ENCODE measurements at regions not wholly inside any gene's neighbourhood (a gene's known extent, or its start where the extent isn't known, plus 50 kb on each side); places are given as distances from the start of the nearest gene placed in this dataset.
"Not testable (repeated sequence)": the region's sequence is repeated elsewhere in the genome, so short reads cannot be mapped to it uniquely, and the experiment has no call there.

DNA sequence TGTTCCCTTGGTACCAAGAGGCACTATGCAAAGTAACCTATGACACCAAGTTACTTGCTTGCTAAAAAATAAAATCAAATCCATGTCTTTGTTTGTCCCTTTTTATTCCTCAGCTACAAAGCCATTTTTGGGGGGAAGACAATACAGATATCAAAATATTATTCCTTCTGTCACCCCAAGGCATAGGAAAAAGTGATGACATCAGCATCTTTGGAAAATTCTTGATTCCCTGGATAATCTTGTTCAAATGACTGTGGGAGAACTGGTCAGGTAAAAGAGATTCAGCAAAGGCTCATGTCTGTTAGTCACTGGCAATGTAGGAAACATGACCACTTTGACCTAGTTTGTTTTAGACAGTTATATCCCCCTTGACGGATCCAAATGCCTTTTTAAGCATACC, 373.1 kb downstream of the MAT2B start:
- no peak for DNase-seq

DNA sequence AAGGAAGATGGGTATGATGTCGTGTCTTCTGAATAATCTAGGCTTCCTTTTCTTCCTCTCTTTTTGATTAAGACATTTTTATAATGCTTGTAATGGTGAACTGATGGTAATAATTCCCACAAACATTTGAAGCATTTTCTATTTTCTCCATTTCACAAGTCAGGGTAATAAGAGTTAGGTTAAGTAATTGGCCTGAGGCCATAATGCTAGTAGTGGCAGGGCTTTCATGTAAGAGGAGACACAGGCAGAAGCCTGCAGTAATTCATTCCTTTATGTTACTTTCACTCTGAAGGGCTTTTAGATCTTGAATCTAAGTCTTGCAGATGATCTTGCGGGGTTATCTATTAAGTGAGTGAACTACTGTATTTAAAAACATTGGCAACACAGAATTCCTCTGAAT, 374.9 kb downstream of the MAT2B start:
- peak in 1 of 3 donors; percentile 58 for DNase-seq

DNA sequence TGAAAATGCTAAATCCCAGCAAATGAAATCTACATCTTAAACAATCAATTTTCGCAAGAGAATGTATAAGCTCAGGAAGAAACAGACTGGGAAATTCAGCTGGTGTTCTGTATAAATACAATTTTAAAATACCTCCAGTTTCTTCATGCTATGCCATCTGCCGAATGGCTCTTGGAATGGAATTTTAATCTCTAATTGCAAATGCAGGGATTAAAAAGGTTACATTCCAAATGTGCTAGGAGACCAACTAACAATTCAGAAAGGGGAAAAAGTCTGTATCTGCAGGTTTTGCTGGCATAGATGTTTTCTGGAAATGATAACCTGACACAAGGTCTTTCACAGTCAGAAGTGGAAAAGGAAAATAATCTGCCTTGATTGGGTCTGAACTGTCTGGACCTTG, 379.7 kb downstream of the MAT2B start:
- DNase-seq = no peak

DNA sequence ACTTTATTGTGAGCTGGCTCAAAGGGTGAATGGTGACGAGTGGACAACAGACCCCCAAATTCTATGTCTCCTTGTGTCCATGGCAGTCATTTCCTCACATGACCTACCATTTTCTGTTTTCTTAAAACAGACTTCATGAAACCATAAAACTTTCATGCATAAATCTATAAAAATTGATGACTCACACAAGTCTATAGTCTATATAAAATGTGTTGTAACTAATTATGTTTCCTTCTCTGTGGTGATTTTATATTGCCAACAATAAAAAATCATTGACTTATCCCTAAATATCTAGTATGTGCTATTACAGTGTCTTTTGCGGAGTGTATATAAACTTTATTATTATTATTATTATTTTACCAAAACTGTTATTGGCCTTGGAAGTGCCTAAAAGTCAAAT, 382.4 kb downstream of the MAT2B start:
- DNase-seq = no peak

DNA sequence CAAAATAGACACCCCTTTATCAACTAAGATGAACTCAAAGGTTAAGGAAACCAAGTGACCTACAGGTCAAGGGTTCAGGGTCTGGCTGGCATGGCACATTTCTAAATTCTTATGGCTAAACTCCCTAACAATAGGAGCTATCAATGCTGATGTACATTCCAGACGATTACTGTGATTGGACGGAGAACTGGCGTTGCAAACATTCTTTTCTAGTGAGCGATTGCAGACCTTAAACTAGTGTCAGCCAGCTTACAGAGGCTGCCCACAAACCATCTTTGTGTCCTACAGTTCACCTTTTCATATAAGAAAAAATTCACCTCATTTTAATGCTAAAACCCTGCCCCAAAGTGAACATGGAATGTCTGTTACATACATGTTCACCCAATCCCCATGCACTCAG, 382.9 kb downstream of the MAT2B start:
- DNase-seq = no peak

DNA sequence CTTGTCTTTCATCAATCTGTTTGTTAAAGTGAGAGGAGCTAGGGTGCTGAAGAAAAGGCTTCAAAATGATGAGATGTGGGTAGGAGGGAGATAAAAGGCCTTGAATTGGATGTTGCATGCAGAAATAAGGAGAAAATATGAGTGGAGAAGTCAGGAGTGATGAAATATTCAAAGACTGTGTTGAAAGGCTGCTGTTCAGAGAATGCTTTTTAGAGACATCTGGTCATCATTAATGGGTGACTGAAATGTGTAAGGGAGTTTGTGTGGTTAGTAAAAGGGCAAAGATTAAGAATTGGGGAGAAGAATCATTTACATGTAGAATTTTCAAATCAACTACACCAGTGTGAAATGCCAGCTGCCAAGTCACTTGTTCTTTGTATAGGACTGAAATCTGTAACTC, 383.9 kb downstream of the MAT2B start:
- DNase-seq = peak in 1 of 3 donors; percentile 79

DNA sequence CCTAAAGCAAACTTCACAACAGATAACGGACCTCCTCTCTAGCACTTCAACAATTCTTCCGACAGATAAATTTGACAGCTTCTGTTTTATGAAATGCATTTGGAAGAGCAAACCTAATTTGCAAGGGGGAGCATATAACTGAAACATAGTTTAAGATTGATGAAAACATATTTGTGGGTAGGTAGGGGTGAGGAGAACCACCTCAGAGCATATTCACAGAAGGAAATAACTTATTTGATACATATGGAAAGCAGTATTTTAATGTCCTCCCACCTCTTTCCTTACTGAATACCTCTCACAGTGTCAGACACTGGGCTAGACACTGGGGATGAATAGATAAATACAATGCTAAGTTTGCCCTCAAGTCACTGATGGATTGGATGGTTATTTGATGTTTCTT, 384.8 kb downstream of the MAT2B start:
- DNase-seq = peak in 1 of 3 donors; percentile 22

DNA sequence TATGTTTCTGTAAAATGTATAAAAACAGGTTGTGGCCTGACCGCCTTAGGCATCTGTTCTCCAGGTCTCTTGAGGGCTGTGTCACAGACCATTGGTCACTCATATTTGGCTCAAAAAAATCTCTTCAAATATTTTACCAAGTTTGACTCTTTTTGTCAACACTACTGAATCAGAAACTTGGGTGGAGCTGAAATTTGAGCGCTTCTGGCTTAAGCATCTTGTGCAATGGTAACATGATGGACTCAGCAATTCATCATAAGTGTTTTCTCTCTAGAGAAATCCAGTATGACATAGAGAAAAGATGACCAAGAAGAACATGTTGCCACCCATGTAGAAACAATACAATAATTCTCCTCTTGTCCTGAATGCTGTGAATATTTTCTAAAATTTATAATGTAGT, 387.9 kb downstream of the MAT2B start:
- peak in 1 of 3 donors; percentile 20 for DNase-seq

DNA sequence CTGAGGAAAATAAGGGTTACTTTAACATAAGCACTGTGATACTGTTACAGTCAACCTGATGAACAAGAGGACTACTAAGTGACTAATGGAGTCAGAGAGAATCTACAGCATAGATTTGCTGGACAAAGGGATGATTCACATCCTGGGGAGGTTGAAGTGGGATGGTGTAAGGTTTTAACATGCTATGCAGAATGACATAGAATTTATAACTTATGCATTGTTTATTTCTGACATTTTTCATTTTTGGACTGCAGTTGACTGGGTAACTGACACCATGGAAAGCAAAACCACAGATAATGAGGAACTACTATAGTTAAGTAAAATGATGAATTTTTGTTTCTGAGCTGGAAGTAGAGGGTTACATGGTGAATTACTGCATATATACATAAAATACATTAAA, 389.2 kb downstream of the MAT2B start:
- DNase-seq = peak in 1 of 3 donors; percentile 70

DNA sequence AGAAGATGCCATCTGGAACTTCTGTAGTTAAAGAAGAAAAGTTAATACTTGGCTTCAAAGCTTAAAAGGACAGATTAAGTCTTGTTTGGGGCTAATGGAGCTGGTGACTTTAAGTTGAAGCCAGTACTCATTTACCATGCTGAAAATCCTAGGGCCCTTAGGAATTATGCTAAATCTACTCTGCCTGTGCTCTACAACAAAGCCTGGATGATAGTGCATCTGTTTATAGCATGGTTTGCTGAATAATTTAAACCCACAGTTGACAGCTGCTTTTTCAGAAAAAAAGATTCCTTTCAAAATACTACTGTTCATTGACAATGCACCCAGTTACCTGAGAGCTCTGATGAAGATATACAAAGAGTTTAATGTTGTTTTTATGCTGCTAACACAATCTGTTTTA, 393.5 kb downstream of the MAT2B start:
- DNase-seq = no peak

DNA sequence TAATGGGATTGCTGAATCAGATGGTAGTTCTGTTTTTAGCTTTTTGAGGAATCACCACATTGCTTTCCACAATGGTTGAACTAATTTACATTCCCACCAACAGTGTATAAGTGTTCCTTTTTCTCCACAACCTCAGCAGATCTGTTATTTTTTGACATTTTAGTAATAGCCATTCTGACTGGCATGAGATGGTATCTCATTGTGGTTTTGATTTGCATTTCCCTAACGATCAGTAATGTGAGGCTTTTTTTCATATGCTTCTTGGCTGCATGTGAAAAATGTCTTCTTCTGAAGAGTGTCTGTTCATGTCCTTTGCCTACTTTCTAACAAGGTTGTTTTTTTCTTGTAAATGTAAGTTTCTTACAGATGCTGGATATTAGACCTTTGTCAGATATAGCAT, 402.4 kb downstream of the MAT2B start:
- DNase-seq = not testable (repeated sequence)

DNA sequence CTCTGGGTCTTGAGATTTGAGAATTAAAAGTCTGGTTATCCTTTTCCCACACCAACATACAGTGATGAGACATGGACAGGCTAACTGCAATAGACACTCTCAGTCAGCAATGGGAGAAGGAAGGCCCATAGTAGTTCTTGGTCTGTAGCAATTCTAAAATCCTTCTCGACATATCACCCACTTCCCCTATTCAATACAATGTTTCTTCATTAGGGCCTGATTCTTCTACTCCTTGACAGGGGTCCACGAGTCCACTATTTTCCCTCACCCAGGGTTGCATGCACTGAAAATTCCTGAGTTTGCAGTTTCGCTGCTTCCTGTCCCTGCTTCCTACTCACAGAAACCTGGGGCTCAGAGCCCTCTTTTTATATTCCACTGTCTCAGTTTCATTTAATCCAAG, 402.8 kb downstream of the MAT2B start:
- DNase-seq = no peak

DNA sequence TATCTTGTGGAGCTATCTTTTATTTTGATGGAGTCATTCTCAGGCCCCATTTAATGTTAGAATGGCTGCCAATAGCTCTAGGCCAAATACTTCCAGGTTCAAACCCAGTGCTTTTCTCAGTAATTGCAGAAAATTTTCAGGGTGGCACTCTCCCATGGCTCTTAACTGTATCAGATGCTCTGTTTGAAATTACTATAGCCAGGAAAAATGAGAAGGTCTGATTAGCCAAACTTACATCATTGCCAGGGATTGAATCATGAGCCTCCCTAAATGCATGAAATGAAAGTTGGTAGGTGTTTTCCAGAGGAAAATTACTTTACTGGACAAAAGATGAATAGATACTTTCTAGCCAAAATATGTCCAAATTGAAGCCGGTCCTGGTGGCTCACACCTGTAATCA, 404.8 kb downstream of the MAT2B start:
- DNase-seq = no peak

DNA sequence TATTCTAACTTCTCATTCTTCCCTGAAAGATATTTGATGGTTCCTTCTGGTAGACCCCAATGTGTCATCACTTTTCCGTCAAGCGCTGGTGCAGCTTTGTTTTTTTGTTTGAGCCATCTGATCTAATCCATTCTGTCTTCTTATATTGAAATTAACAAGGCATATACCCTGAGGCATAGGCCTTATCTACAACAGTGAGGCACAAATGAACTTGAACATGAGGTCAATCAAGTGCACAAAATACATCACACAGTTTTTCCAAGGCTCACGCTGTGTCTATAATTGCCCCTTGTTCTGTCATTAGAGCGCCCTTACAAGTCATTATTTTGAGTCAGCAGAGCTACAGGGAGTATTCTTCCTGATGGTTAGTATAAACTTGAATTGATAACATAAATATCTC, 406.6 kb downstream of the MAT2B start:
- no peak for DNase-seq

DNA sequence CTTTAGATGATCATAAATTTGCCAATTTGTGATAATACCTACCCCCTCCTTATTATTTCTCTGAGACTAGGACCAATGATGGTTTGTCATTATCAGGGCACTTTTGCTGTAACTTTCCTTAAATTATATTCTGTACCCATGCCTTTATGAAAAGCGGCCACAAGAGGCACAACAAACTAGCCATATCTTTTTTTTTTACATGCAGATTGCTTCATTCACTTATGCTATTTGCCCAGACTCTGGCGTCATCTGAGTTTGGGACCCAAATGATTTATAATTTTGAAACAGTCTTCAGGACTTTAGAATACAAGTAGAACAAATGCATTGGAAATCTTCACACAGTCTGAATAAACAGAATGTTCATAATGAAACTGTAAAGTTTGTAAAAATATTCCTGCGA, 408.1 kb downstream of the MAT2B start:
- no peak for DNase-seq

DNA sequence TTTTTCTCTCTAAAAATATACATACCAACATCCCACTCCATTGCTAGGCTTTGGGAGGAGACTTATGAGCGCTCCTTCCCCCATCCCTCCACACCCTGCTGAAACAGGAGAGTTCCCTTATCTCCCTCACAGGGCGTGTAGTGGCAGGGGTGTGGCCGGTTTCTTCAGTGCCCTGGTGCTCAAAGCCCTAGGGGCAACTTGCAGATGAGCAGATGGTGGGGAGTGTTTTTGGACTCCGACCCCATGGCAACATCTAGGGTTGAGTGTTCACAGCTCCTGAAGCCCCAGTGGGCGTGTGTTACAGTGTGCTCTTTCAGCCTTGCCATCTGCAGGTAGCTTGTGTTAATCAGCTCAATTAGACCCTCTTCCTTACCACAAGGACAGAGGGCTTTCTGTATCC, 409.5 kb downstream of the MAT2B start:
- no peak for DNase-seq

DNA sequence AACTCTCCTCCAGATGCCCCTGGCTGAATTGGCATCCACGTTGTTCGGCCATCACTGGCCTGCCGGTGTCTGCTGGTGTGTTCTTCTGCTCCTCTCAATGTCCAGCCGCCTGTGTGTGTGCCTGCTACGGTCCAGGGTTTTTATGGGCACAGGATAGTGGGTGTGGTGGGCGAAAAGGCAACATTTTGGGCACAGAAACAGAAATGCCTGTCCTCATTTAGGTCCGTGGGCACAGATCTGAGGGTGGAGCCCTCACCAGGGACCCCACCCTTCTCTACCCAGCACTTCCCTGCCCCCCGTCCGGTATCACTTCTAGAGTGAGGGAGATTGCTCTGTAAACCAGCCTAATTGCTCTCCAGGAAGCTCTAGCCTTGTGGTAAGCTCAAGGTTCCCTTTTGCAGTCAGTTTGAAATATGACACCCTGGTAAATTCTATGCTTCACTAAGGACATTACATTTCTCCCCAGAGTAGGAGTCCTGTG, 410.1 kb downstream of the MAT2B start:
- DNase-seq = peak in 1 of 3 donors; percentile 1

DNA sequence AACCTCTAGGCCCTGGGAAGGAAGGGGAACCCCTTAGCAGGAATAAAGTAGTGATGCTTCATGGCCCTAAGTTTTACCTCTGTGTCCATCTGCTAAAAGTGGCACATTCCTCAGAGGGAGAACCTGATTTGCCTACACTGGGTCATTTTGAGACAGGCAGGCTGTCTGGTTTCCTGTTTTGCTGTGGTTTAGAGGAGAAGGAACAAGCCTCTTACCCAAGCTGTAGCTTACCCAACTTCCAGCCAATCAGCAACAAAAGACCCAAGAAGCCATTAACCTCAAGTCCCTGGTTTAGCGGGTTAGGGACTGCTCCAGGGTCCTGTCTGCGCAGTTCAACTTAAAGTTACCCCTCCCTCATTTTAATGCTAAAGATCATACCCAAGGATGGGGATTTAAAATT, 411.0 kb downstream of the MAT2B start:
- peak in 2 of 3 donors; percentile 7 to 26 for DNase-seq

DNA sequence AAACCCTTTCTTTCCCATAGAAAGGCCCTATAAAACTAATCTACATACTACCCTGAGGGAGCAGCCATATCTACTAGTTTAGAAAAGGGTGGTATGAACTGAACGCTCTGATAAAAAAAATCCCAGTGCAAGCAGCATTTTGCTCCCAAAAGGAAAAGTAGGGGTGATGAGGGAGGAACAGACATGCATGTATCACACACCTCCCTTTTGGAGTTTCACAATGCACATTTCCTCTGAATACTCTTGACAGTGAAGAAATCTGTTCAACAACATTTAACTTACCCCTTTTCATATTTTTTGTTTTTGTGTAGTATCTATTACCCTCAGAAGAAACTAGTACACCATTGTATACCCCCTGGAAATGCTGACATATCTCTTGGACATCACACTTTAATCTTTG, 411.4 kb downstream of the MAT2B start:
- no peak for DNase-seq

DNA sequence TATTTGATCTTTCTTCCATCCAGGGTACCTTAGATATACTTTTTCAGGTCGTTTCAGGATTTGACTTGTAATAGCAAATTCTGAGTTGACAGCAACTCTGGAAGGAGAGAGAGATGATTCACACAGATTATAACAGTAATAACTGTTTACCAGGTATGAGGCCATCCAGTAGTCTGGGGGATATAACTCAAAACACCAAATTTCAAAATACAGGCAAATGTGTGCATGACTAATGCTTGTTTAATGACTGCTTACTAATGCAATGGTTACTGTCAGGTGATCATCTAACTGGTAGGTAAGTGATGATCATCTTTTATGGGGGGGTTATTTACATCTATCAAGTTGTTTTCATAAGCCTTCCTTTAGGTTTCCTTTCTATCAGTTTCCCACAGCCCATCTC, 412.3 kb downstream of the MAT2B start:
- DNase-seq = no peak

DNA sequence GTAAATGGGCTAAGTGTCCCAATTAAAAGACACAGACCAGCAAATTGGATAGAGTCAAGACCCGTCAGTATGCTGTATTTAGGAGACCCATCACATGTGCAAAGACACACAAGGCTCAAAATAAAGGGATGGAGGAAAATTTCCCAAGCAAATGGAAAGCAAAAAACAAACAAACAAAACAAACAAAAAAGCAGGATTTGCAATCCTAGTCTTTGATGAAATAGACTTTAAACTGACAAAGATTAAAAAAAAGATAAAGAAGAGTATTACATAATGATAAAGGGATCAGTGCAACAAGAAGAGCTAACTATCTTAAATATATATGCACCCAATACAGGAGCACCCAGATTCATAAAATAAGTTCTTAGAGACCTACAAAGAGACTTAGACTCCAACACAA, 429.6 kb downstream of the MAT2B start:
- DNase-seq = not testable (repeated sequence)

DNA sequence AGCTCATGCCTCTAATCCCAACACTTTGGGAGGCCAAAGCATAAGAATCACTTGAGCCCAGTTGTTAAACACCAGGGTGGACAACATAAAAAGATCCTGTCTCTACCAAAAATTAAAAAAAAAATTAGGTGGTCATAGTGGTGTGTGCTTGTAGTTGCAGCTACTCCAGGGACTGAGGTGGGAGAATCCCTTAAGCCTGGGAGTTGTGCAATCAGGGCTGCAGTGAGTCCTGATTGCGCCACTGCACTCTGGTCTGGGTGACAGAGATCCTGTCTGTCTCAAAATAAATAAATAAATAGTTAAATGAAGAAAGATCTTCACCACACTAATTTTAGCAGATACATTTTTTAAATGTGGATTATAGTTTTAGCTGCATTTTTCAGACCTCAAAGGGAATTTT, 433.2 kb downstream of the MAT2B start:
- DNase-seq = no peak

DNA sequence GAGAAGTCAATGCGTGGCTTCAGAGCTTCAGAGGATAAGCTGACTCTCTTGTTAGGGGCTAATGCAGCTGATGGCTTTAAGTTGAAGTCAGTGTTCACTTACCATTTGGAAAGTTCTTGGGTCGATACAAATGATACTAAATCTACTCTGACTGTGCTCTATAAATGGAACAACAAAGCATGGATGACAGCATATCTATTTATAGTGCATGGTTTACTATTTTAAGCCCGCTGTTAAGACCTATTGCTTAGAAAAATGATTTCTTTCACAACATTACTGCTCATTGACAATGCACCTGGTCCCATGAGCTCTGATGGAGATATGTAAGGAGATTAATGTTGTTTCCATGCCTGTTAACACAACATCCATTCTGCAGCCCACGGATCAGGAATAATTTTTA, 435.7 kb downstream of the MAT2B start:
- no peak for DNase-seq

DNA sequence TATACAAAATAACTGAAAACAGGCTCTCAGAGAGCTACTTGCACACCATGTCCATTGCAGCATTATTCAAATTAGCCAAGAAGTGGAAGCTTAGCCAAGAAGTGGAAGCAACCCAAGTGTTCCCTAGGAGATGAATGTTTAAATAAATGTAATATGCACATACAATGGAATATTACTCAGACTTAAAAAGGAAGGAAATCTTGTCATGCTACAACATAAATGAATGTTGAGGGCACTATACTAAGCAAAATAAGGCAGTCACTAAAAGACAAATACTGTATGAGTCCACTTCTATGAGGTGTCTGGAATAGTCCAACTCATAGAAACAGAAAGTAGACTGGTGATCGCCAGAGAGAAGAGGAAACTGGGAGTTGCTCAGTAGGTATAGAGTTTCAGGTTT, 438.1 kb downstream of the MAT2B start:
- peak in 1 of 3 donors; percentile 46 for DNase-seq

DNA sequence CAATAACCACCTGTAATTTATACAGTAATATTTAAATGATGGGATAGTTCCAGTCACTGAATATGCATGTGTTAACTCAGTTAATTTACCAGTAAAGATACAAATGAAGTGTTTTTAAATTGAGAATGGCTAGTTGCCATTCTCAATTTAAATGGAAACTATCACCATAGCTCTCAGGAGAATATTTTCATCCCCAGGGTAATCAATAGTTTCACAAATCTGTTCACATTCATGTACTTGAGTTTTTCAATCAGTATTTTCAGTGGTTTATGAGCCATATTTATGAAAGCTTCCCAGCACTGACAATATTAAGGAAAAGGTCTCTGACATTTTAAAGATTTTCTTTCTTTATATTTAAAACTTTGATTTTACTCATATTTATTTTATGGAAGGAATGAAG, 439.3 kb downstream of the MAT2B start:
- DNase-seq = no peak

All from muscle of back (tissue), 3 donors.